PC-3 (cell line): ENCODE measurements at regions not wholly inside any gene's neighbourhood (a gene's known extent, or its start where the extent isn't known, plus 50 kb on each side); places are given as distances from the start of the nearest gene placed in this dataset.

Source experiments
- CTCF ChIP-seq: fragments of 300-600 bp; sonication (generic); conservative IDR thresholded peaks from 2 replicates; pipeline ENCODE4 v1.5.1; 2017; ENCODE audit warnings: antibody characterized with exemption, low read depth, mild to moderate bottlenecking, low read length
- EZH2 ChIP-seq: fragments of 300-600 bp; sonication (generic); IDR thresholded peaks from one replicate; pipeline ENCODE4 v1.6.1; 2017; ENCODE audit warnings: antibody characterized with exemption, mild to moderate bottlenecking, low read length; ENCODE audit not compliant: unreplicated experiment
- EZH2phosphoT487 ChIP-seq: fragments of 300-600 bp; sonication (generic); IDR thresholded peaks from 2 replicates; pipeline ENCODE4 v1.6.1; 2018; ENCODE audit warnings: mild to moderate bottlenecking, antibody characterized with exemption, low read length, borderline replicate concordance

- TF ChIP-seq CTCF, result no peak
- TF ChIP-seq EZH2, result no peak
- TF ChIP-seq EZH2phosphoT487, result no peak
Measured at GRCh38 chr22:23419171-23419570, 160.9 kb downstream of the IGLL1 start.
